ENCODE measurements at regions not wholly inside any gene's neighbourhood (a gene's known extent, or its start where the extent isn't known, plus 50 kb on each side); places are given as distances from the start of the nearest gene placed in this dataset.

DNA sequence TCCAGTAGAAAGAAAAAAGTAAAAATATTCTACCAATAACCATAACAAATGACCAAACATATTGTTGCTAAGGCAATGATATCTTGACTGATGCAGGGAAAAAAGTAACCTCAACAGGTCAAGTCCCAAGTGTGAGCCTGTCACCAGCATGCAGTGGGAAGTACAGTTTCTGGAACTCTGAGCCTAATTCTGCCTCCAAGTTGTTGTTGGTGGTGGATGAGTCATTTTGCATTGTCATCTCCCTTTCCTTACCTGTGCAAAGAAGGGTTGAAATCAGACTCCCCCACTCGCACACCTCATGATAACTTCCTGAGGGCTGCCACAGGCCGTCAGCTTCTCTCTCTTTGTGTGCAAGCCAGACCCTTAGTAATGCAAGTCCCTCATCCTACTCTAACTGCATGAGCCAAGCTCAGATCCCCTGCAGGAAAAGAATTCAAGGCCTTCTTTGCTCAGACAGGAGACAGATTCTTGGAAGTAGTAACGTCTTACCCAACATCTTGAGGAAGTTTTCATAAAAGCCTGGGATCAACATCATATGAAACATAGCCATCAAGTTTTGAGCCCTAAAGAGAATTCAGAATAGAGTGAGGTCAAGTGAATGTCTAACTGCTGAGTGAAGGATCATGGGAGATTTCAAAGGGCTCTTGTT lies 207.6 kb upstream of the FOXA2 start:
- TF ChIP-seq, protein P1, sequence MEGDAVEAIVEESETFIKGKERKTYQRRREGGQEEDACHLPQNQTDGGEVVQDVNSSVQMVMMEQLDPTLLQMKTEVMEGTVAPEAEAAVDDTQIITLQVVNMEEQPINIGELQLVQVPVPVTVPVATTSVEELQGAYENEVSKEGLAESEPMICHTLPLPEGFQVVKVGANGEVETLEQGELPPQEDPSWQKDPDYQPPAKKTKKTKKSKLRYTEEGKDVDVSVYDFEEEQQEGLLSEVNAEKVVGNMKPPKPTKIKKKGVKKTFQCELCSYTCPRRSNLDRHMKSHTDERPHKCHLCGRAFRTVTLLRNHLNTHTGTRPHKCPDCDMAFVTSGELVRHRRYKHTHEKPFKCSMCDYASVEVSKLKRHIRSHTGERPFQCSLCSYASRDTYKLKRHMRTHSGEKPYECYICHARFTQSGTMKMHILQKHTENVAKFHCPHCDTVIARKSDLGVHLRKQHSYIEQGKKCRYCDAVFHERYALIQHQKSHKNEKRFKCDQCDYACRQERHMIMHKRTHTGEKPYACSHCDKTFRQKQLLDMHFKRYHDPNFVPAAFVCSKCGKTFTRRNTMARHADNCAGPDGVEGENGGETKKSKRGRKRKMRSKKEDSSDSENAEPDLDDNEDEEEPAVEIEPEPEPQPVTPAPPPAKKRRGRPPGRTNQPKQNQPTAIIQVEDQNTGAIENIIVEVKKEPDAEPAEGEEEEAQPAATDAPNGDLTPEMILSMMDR (IDR thresholded peaks at IDR 0.05), result no peak
- no peak for TF ChIP-seq POLR2AphosphoS5 (IDR thresholded peaks at IDR 0.05)

Data from prostate gland (tissue), 2 donors.